ENCODE measurements at regions not wholly inside any gene's neighbourhood (a gene's known extent, or its start where the extent isn't known, plus 50 kb on each side); places are given as distances from the start of the nearest gene placed in this dataset.

- TF ChIP-seq NFIC (IDR thresholded peaks at IDR 0.05) (no peak), MAX (IDR thresholded peaks at IDR 0.05) (no peak), TCF12 (IDR thresholded peaks at IDR 0.05; ENCODE audit: low read depth) (no peak), TEAD4 (IDR thresholded peaks at IDR 0.05) (no peak), EP300 (IDR thresholded peaks at IDR 0.05; ENCODE audit: borderline replicate concordance) (no peak), RAD21 (IDR thresholded peaks at IDR 0.05; ENCODE audit: low read depth) (no peak), EGR1 (IDR thresholded peaks at IDR 0.05) (no peak), CREB1 (IDR thresholded peaks at IDR 0.05; ENCODE audit: low read depth) (no peak), CEBPB (IDR thresholded peaks at IDR 0.05) (no peak), TAF1 (IDR thresholded peaks at IDR 0.05; ENCODE audit: low read depth) (no peak), YY1 (IDR thresholded peaks at IDR 0.05; ENCODE audit: low read depth) (no peak), ZBTB7A (IDR thresholded peaks at IDR 0.05; ENCODE audit: low read depth) (no peak)
These were observed 88.6 kb upstream of the DLGAP1 start for GRCh38 chr18:4543711-4544110.

GRCh38 chr18:4541588-4541987 lies 86.5 kb upstream of the DLGAP1 start:
- TF ChIP-seq YY1 (IDR thresholded peaks at IDR 0.05; ENCODE audit: low read depth) = no peak
- no peak for TF ChIP-seq TCF12 (IDR thresholded peaks at IDR 0.05; ENCODE audit: low read depth)
- no peak for TF ChIP-seq USF1 (IDR thresholded peaks at IDR 0.05)
- TF ChIP-seq CREB1 (IDR thresholded peaks at IDR 0.05; ENCODE audit: low read depth) = no peak
- TF ChIP-seq TEAD4 (IDR thresholded peaks at IDR 0.05) = no peak
- TF ChIP-seq ZBTB7A (IDR thresholded peaks at IDR 0.05; ENCODE audit: low read depth) = no peak
- TF ChIP-seq CEBPB (IDR thresholded peaks at IDR 0.05) = no peak
- TF ChIP-seq NFIC (IDR thresholded peaks at IDR 0.05) = no peak
- TF ChIP-seq RAD21 (IDR thresholded peaks at IDR 0.05; ENCODE audit: low read depth) = no peak
- TF ChIP-seq EGR1 (IDR thresholded peaks at IDR 0.05) = no peak
- no peak for TF ChIP-seq FOXM1 (IDR thresholded peaks at IDR 0.05; ENCODE audit: borderline replicate concordance, low read depth)
- no peak for TF ChIP-seq REST (IDR thresholded peaks at IDR 0.05; ENCODE audit: low read depth)
- TF ChIP-seq TAF1 (IDR thresholded peaks at IDR 0.05; ENCODE audit: low read depth) = no peak
- no peak for TF ChIP-seq MAX (IDR thresholded peaks at IDR 0.05)

GRCh38 chr18:4536447-4536846 lies 81.3 kb upstream of the DLGAP1 start:
- no peak for TF ChIP-seq CREB1 (IDR thresholded peaks at IDR 0.05; ENCODE audit: low read depth)
- TF ChIP-seq TEAD4 (IDR thresholded peaks at IDR 0.05) = no peak
- TF ChIP-seq REST (IDR thresholded peaks at IDR 0.05; ENCODE audit: low read depth) = no peak
- no peak for TF ChIP-seq USF1 (IDR thresholded peaks at IDR 0.05)
- TF ChIP-seq EGR1 (IDR thresholded peaks at IDR 0.05) = no peak
- TF ChIP-seq NFIC (IDR thresholded peaks at IDR 0.05) = no peak
- no peak for TF ChIP-seq TCF12 (IDR thresholded peaks at IDR 0.05; ENCODE audit: low read depth)
- TF ChIP-seq FOXM1 (IDR thresholded peaks at IDR 0.05; ENCODE audit: borderline replicate concordance, low read depth) = no peak
- TF ChIP-seq CEBPB (IDR thresholded peaks at IDR 0.05) = no peak
- no peak for TF ChIP-seq YY1 (IDR thresholded peaks at IDR 0.05; ENCODE audit: low read depth)
- TF ChIP-seq TAF1 (IDR thresholded peaks at IDR 0.05; ENCODE audit: low read depth) = no peak
- TF ChIP-seq MAX (IDR thresholded peaks at IDR 0.05) = no peak
- TF ChIP-seq ZBTB7A (IDR thresholded peaks at IDR 0.05; ENCODE audit: low read depth) = no peak
- no peak for TF ChIP-seq EP300 (IDR thresholded peaks at IDR 0.05; ENCODE audit: borderline replicate concordance)
- no peak for TF ChIP-seq RAD21 (IDR thresholded peaks at IDR 0.05; ENCODE audit: low read depth)

- no peak for TF ChIP-seq EGR1 (IDR thresholded peaks at IDR 0.05)
- TF ChIP-seq REST (IDR thresholded peaks at IDR 0.05; ENCODE audit: low read depth) = no peak
- TF ChIP-seq EP300 (IDR thresholded peaks at IDR 0.05; ENCODE audit: borderline replicate concordance) = no peak
- no peak for TF ChIP-seq CREB1 (IDR thresholded peaks at IDR 0.05; ENCODE audit: low read depth)
- TF ChIP-seq RAD21 (IDR thresholded peaks at IDR 0.05; ENCODE audit: low read depth) = no peak
These were observed 73.3 kb upstream of the DLGAP1 start for GRCh38 chr18:4528405-4528804.
